HPDE6-E6E7 (cell line): ENCODE measurements at regions not wholly inside any gene's neighbourhood (a gene's known extent, or its start where the extent isn't known, plus 50 kb on each side); places are given as distances from the start of the nearest gene placed in this dataset.

Source experiments
- DNase-seq: peaks from one replicate; pipeline ENCODE4 v3.0.0; 2011; ENCODE audit warnings: missing footprints; ENCODE audit errors: extremely low spot score

DNA sequence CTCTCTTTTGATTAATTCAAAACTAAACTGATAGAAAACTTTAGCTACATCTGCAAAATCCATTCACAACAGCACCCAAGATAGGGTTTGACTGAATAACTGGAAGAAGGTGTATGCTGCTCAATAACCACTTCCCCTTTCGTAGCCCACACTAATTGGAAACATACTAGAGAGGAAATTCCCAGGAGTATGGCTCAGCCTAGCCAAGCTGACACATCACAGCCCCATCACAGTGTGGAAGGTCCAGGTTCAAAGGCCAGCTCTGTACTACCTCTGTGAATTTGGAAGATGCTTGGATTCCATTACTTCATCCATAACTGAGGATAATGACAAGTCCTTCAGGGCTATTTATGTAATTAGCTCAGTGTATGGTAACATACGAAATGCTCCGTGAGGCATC lies 185.4 kb downstream of the FBXO15 start:
- DNase-seq = no peak

DNA sequence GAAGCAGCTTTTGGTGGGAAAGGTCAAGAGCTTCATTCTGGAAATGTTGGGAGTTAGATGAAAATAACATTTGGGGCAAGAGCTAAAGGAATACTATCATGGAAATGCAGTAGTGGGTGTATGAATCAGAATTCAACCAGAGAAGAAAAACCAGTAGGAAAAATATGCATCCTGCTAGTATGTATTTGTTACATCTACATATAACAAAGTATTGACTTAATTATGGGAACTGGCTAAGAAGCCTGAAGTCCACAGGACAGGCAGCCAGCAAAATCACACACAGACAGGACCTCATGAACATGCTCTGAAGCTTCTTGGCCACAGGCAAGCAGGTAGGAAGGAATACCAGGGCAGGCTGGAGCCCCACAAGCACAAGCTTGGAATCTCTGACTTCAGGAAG lies 185.8 kb downstream of the FBXO15 start:
- no peak for DNase-seq

DNA sequence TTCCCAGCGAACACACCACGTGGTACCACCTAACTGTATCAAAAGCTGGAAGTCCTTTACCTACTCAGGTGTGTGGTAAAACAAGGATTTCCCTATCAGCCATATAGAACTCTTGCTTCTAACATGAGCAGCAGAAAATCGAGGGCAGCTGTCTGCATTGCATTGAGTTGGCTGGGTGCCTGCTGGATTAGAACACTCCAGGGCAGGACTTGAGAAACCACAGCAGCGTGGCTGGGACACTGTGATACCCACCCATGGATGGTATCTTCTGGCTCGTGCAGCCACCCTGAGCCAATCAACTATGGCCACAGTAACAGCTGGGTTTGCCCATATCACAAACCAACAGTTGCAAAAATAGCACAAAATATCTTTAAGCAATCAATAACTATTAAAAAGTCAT lies 188.3 kb downstream of the FBXO15 start:
- no peak for DNase-seq

DNA sequence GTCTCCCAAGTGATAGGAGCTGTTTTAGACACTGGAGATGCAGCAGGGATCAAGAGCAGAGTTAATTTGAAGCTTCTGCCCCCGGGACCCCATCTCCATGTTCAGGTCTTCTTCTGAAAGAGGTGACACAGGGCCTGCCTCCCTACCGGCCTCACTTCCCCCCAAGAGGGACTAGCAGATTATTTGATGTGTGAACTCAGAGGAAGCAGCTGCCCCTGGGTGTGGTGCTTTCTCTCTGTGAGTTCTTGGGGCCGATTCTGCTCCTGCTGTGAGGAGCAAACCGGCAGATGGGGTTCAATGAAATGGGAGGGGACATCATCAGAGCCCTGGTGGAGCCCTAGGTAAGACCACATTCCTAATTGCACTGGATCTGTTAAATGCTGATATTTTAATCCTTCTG lies 193.4 kb downstream of the FBXO15 start:
- DNase-seq = no peak

DNA sequence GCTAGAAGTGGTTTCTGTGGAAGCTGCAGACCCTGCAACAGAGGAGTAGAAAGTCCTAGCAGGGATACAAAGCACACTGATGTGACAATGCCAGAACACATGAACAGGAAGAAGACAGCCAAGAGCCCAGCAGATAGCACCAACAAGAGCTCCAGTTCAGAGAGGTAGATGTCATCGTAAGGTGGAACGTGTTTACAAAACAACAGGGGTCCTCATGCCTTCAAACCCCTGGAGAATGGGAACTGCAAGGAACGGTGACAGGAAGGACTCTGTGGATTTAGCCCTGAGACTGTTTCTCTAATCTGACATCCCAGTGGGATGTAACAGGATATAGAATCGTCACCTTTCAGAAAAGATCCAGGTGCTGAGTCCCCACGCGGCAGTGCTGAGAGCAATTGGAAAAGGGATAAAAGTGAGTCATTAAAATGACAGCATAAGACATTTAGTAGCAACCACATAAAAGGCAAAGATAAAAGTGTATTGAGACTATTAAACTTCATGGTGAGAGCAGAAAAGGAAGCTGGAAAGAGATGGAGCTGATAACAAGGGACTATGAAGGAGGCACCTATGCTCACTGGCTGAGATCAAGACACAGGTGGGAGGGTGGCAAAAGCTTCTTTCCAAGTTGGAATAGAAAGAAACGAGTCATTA lies 195.2 kb downstream of the FBXO15 start:
- no peak for DNase-seq

DNA sequence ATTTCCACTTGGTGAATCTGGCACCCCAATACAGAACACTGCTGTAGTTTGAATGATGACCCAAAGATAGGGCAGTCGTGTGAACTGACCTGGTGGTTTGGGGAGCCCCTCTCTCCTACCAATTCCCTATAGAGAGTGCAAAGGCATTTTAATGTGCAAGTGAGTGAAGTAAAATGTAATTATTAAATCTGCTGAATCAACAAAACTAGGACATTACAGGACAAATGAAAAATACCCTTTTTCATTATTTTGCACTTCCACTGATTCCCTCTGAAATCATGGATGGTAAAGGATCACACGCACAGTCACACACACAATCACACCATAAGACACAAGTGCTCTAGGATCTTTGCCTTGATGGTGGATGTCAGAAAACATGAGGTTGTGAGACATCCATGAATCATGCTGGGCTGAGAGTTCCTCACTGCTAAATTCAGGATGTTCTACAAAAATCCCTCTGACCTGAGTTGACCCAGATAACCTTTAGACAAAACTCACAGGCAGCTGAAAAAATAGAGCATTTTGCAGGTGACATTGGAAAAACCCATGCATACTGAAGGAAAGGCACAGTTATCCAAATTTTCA lies 197.4 kb downstream of the FBXO15 start:
- DNase-seq = no peak

DNA sequence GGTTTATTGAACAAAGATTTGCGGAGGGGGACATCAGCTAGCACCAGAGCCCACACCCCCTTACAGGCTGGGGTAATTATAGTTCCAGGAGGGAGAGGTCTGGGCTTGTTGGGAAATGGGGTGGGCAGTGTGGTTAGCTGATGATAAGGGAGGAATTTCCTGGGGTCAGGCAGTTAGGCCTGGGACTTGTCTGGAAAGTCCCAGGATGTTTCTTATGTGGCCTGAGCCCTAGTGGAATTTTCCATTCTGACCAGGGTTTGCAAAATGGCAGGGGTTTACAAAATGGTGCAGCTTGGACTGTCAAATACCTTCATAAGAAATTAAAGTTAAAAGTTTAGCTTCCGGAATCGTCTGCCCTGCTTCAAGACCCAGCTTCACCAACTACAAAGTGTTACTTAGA lies 199.1 kb downstream of the FBXO15 start:
- no peak for DNase-seq

DNA sequence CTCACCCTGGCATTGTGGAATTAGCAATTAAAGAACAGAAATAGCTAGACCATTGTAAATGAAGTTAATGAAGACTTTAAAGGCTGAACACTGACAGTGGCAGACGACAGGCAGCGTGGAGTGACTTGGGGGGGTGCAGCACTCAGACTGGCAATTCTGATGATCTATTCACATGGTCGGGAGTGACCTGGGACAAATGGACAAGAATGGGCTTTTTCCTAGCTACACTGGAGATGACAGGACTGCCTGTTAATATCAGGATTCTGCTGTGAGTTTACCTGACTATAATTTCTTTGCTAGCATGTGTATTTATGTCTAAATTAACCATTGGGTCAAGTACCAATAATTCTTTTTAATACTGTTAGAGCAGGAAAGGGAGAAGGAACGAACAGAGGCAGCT lies 199.6 kb downstream of the FBXO15 start:
- no peak for DNase-seq

DNA sequence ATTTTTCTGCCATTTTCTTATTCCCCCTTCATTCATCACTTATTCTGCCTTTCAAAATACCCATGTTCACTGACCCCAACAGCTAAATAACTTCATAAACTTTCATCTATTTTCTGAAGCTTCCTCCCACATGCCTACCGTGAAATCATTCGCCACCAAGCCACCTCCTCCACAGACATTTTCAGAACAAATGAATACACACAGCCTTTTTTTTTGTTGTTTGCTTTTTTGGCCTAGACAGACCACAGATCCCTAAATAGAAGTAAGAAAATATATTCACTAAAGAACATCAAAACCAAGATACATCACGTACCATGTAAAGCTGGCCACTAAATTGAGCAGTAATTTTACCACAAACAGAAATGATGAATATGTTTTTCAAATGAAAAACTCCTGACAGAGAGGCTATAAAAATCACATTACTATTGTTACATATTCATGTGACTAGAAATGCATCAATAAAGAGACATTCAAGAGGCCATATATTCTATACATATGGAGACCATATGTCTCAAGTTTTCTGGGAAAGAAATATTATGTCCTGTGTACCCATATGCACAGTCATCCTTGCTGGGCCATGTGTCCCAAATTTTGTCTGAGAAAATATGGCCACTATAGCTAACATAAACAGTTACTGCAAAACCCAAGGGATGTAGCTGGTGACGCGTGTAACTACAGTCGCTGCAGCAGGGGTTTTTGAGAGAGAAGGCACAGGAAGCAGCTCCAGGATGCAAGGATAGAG lies 200.3 kb downstream of the FBXO15 start:
- no peak for DNase-seq

DNA sequence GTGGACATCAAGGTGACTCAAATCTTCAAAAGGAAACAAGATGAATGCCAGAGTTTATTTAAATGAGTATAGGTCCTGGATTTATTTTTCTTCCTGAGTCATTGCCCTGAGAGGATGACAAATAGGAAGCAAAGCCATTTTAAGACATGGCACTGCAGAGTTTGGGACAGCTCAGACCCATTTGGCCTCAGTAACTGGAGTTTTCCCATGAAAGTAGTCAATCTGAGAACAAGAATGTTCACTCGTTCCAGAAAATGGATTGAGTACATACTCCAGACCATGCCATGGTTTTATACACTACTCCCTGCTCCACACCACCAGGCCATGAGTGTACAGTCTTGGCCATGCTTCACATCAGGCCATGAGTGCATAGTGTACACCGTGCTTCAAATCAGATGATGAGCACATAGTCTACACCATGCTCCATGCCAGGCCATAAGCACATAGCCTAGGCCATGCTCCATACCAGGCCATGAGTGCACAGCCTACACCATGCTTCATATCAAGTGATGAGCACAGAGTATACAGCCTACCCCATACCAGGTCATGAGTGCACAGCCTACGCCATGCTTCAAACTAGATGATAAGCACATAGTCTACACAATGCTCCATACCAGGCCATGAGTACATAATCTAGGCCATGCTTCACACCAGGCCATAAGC lies 202.4 kb downstream of the FBXO15 start:
- no peak for DNase-seq

DNA sequence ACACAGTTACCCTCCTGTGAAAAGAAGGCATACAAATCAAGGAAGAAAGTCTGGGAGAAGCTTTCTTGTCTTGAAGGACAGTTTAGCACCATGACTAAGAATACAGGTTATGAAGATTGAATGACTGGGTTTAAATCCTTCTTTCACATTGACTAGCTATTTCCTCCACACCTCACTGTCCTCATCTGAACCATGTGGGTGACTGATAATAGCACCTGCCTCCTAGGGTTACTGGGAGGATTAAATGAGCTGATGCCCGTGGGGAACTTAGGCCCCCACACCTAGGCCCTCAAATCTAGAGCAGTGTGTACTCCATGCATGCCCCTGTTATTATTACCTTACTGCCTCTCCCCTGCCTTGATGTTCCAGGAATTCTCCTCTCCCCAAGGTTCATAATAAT lies 202.9 kb downstream of the FBXO15 start:
- no peak for DNase-seq

DNA sequence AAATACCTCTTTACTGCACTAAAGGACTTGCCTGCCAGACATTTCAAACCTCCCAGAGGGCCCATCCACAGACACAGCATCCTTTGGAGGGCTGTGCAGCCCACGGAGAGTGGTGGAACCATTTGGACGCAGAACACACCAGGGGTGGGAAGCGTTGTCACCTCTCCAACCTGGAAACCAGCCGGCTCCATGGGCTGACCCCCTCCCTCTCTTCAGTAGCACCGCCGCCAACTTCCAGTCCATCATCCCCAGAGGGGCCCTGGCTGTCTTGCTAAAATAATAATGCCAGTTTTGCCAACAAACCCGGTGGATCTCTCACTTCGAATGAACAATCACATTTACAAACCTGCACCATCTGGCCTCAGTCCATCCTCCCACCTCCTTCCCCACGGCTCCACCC lies 203.9 kb downstream of the FBXO15 start:
- no peak for DNase-seq

DNA sequence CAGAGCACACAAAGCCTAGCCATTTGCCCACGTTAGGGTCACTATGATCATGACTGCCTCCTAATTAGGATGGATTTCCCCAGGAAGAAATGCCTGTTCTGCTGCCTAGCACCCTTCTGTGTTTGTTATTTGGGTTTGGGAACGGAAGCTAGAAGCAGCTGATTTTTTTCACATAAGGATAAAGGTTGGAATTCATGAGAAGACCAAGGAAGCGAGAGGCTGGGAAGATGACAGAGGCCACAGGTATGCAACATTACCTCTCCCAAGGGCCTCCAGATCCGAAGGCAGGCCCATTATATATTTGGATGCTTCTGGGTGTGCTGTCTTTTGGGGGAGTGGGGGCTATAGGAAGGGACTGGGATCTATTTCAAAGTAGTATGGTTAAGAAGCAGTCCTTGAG lies 204.7 kb downstream of the FBXO15 start:
- no peak for DNase-seq

DNA sequence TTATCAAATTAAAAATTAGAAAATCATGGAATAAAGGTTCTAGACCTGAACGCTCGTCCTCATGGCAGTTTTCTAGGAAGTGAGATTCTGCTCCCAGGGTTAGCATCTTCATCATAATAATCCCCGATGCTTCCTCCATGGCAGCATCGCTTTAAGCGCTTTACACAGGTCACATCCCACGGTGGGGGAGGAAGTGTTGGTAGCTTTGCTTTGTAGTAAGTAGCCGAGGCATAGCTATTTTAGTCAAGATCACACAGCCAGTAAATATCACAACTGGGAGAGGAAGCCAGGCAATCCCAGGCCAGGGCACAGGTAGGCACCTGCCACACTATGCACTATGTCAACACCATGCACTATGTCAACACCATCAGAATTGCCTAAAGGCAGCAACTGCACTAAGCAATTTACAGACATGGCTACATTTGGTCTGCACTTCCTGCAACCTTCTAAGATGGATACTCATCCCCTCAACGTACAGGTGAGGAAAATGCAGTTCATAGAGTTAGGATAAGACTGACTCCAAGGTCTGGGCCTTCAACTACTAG lies 205.5 kb downstream of the FBXO15 start:
- no peak for DNase-seq

DNA sequence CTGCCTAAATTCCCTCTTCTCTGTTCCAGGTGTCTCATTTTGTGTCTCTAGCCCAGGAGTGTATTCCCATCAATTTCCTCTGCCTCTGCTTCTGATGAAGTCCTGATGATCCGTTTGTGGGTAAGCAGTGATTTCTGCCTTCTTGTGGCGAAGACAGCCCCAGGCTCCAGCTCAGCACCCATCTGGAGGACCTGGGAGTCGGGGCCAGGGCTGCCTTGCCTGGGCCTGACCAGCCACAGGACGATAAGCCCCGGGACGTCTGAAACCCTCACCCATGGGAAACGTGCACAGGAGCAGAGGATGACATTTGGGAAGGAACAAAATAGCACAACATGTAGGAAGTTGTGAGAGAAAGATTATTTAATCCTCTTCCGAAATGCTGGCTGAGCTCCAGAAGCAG lies 206.9 kb downstream of the FBXO15 start:
- DNase-seq = no peak

DNA sequence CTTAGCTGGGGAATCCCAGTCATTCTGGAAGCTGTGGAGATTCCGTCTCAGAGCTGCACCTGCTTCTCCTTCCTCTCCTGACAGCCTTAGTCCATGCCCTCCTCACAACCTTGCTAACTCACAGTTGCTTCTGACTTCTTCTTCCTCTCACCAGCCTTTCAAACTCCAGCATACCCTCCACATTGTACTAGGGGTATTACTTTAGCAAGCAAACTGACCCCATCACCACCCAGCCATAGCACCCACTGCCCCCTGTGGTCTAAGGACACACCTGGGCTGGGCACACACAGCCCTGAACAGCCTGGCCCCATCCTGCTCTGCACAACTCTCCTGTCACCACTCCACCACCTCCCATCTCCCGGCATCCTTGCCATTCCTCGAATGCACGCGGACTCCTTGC lies 208.2 kb downstream of the FBXO15 start:
- DNase-seq = no peak

DNA sequence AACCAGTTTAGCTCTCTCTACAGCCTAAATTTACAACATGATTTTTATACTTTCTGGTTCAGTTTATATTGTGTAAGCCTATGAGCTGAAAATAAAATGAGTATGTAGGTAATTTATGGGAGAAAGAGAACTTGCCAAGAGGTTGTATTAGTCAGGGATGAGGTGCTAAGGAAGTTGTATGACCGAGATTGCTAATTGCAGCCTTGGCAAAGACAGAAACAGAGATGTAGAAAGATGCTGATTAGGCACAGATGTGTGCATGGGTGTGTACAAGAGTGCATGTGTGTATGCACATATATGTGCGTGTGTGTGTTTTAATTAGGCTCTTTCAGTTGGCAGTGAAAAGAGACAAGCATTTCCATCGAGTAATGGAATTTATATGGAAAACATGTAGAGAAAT lies 213.9 kb downstream of the FBXO15 start:
- DNase-seq = no peak

DNA sequence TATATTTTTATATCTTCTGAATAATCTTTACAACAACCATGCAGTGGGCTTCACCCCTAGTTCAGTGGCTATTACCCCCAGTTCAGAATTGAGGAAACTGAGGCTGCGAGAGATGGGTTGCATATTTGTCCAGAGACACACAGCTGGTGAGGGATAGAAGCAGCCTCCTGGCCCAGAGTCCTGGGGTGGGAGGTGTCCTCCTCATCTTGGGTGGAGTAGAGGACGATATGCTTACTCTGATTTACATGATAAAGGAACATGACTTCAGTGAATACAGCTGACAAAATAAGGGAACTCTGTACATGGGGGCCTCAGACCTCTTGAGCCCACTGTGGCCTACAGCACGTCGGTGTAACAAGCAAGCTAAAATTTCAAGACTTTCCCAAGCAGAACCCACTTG lies 214.7 kb downstream of the FBXO15 start:
- DNase-seq = no peak

DNA sequence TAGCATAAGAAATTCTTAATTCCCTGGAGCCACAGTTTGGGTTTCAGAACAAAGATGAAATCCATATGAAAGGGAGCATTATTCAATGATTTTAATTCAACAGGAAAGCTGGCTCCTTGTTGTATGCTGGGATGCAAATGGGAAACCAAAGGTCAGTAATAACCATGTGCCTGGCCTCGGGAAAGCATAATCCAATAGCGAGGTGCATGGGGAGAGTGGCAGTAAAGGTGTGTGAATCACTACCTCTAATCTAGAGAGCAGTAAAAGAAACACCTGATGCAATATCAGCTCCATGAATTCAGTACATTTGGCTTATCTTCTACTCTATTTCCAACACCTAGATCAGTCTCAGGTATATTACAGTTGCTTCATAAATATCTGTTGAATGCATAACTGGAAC lies 220.1 kb downstream of the FBXO15 start:
- no peak for DNase-seq

DNA sequence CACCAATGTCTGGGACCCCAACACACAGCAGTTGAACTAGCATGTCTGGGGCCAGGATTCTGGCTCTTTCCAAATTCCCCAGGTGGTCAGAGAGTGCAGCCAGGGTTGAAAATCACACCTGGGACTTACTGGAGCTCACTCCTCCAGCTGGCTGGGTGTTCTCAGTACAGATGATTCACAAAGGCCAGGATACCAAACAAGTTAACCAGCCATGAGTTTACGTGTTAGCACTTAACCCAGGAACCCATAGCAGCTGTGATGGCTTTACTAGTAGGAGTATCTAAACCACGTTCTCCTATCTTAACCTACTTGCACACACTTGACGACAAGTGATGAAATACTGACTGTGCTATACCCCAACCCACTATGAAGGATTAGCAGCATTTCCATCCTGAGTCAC lies 222.8 kb downstream of the FBXO15 start:
- DNase-seq = no peak

DNA sequence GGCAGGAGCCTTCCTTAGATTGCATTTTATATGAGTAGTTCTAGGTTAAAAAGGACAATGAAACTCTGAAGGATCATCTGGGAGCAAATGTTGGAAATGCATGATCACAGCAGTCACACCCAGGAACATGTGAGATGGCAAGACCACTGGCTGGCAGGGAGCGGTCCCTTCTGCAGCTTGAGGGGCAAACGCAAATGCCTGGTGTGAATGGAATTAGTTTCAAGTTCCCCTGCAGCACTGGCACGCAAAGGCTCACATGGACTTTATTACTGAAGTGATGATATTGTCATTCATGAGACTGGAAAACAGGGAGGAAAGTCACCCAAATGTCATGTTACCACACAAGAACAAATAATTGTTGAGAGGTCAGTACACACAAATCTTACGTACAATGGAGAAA lies 223.3 kb downstream of the FBXO15 start:
- no peak for DNase-seq

DNA sequence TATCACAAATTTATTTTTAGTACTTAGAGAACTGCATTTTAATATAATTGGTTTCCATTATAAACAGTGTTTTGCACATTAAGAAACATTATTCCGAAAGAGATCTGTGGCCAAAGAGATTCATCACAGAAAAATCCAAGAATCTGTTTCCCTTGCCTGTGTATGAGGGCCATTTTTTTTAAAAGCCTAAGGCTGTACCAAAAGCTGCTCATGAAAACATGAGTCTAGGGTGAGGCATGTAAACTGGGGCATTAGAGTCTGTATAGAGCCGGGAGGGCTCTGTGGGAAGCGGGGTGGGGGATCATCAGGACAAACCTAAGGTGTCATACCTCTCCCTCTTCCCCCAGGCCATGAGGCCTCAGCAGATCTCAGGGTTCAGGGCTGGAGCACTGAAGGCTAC lies 223.8 kb downstream of the FBXO15 start:
- DNase-seq = no peak

DNA sequence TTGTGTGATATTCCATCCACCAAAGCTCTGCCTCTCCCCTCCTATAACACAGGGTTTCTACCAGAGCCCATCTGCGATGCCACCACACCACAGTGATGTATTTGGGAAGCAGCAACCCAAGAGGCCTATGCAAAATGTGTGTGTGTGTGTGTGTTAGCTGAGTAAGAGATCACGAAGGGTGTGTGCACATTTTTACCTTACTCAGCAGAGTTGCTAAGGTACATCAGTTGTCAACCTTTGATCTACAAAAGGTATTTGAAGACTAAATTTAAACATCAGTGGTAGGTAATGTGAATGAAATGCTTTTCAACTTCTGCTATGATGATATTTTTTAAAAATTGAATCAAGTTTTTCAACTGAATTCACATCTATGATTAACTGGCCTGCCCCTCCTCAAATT lies 227.6 kb downstream of the FBXO15 start:
- DNase-seq = no peak
